Fibroblast of skin of right biceps (primary cell): ENCODE measurements at regions not wholly inside any gene's neighbourhood (a gene's known extent, or its start where the extent isn't known, plus 50 kb on each side); places are given as distances from the start of the nearest gene placed in this dataset.
"Not testable (repeated sequence)": the region's sequence is repeated elsewhere in the genome, so short reads cannot be mapped to it uniquely, and the experiment has no call there.

ENCODE experiments used
- DNase-seq: peaks from one replicate; pipeline ENCODE4 v3.0.0-alpha.2; 2013

DNA sequence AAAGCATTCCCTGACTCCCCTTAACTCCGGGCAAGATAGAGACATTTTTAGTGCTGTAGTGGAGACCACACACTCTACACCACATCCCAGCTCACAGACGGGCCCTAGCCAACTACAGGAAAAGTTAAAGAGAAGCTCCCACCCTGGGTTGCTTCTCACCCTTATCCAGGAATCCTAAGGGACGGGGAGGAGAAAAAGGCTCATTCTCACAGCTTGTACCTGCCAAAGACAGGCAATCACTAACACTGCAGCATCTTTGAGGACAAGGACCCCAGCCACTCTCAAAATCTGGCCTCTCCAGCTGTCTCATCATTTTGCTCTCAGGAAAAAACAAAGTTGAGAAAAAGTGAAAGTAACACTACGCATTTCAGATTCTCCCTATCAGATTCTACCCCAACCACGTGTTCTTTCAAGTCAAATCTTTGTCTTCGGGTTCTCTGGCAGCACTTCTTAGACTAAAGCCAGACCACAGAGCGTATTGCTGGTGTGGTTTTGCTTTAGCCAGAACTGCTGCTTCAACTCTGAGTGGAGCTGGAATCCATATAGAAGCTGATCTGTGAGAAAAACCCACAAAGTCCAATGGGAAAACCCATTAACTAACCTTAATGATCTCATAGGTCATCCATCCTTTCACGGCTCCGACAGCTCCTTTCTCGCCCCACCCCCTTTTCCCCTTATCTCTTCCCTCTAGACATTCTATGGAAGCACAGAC lies 605.9 kb upstream of the DIPK2B start:
- peak; percentile 95 for DNase-seq

GRCh38 chrX:45804276-45804675 lies 603.6 kb upstream of the DIPK2B start:
- no peak for DNase-seq

- DNase-seq, result peak; percentile 97
Observed at GRCh38 chrX:45803383-45803921, 602.8 kb upstream of the DIPK2B start.

DNA sequence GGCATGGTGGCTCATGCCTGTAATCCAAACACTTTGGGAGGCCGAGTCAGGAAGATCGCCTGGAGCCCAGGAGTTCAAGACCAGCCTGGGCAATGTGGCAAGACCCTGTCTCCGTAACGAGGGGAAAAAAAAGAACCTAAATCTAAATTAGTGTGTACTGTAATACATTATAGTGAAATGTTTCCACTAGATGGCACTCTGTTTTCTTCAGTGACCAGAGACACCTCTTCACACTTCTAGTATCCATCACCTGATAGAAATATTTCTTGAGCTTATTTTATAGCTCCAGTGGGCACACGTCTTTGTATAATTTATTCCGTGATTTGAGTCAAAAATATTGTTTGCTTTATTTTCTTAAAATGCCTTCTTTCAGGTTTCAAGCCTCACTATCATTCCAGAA lies 600.9 kb upstream of the DIPK2B start:
- DNase-seq, result peak; percentile 46

- DNase-seq, result not testable (repeated sequence)
Observed at GRCh38 chrX:45800746-45801453, 600.2 kb upstream of the DIPK2B start.

DNA sequence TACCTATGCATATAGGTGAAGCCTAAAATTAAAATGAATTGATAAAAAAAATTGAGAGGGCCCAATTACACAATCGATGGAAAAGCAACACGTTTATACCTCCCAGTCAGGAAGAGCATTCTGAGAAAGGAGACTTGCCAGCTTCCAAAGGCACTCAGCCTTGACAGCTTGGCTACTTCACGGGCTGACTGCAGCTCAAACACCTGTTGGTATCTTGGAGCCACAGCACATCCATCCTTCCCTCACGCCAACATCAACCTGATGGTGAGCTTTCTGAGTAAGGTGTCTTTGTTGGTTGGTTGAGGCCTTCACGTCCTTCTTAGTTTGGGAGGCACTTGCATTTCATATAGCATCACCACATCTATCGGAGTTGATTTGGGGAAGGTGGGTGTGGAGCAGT lies 598.9 kb upstream of the DIPK2B start:
- no peak for DNase-seq

- DNase-seq, result no peak
Observed at GRCh38 chrX:45795546-45795945, 594.9 kb upstream of the DIPK2B start.

GRCh38 chrX:45794995-45795337 lies 594.3 kb upstream of the DIPK2B start:
- DNase-seq, result no peak

GRCh38 chrX:45794323-45794994 lies 593.8 kb upstream of the DIPK2B start:
- DNase-seq, result no peak

- DNase-seq, result peak; percentile 49
Observed at GRCh38 chrX:45788941-45789348, 588.3 kb upstream of the DIPK2B start.

GRCh38 chrX:45788315-45788714 lies 587.6 kb upstream of the DIPK2B start:
- DNase-seq, result peak; percentile 69

DNA sequence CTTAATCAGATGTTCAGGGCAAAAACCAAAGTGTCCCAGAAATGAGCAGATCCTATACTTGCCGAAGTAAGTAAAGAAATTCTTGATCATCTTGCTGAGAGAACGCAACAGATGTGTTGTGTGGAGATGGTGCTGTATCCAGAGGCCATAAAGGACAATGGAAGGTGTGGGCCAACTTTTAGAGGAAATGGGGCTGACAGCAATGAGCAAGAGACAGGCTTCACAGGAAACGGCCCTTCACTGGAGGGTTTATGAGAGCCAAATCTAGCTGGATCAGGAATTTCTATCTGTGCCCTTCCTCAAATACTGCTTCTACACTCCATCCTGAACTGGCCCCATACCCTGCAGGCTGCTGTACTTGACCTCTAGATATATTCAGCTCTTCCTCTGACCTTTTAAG lies 583.9 kb upstream of the DIPK2B start:
- DNase-seq, result no peak

- DNase-seq, result no peak
Observed at GRCh38 chrX:45783002-45783401, 582.3 kb upstream of the DIPK2B start.

GRCh38 chrX:45781901-45782553 lies 581.4 kb upstream of the DIPK2B start:
- peak; percentile 77 for DNase-seq

GRCh38 chrX:45778616-45779015 lies 577.9 kb upstream of the DIPK2B start:
- no peak for DNase-seq

DNA sequence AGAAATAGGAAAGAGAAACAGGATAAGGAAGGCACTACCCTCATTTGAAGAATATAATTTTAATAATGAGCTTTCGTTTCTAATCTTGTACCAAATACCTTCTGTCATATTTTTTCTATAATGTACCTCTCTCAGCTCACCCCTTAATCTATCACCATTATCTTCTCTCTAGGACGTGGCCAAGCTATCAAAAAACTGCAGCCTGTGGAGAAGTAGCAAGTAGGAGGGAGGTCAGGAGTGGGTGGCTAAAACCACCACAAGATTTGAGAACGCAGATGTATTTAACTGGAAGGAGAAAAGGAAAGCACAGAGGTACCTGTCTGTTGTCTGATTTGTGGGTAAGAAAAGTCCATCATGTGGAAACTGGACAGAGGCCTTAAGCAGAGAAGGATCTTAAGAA lies 576.7 kb upstream of the DIPK2B start:
- DNase-seq, result no peak

DNA sequence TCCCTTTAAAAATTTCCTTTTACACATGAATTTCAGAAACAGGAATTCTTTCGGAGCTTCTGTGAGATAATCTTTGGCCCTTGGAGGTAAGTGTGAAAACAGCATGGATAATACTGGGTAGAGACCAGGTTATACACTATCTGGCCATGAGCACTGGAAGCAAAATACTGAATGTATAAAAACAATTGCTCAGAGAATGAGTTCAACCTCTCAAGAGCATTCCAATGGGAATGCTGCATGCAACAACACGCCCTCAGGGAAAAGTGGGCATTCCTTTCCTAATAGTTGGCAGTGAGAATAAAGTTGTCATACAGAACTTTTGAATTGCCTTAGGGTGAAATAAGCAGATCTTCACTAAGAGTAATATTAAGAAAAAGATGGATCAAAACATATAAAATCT lies 574.8 kb upstream of the DIPK2B start:
- peak; percentile 89 for DNase-seq

- peak; percentile 87 for DNase-seq
Observed at GRCh38 chrX:45774961-45775360, 574.3 kb upstream of the DIPK2B start.

DNA sequence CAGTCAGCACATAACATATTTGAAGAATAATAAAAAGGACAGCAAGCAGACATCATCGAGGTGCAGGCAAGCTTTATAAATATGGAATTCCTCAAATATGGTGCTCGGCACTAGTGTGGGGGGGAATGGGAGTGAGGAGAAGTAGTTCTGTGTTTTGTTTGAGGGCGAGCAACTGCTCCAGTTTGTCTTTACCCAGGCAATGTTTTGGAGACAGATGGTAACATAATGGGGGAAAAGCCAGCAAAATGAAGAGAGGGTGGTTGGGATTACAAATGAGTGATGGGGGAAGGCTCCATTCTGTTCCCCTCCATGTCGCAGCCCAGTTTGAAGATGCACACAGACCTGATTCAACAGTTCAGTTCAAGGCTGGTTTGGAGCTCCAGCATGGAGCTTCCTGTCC lies 572.9 kb upstream of the DIPK2B start:
- DNase-seq, result no peak

DNA sequence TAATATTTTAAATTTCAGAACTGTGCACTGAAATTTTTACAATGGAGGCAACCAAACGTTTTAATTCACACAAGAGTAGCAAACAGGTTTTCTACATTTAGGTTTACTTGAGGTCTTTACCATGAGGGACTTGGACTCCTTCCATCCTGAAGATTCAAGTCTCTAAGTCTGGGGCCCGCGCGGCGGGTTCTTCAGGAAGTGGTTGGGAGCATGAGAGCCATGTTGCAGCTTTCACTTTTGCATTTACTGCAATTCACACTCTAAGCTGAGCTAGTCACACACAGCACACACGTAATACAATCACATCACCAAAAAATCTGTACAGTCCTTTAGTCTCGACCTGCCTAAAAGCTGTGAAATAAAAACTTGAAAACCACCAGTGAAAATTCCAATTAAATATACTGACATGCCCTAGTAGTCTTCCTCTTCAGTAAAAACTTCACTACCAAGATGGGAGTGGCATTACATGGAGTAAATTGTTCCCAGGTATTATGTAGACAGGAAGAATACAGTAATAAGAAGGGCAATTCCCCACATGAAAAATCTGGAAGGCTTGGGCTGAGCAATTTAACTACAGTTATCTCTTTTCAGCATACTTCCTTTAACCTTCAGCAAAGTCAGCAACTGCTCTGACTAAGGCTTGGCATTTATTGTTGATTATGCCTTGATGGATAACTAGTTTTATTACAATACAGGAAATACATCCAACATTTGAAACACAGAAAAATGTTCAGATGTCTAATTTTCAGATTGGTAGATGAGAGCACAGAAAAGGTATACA lies 571.1 kb upstream of the DIPK2B start:
- DNase-seq, result peak; percentile 85

DNA sequence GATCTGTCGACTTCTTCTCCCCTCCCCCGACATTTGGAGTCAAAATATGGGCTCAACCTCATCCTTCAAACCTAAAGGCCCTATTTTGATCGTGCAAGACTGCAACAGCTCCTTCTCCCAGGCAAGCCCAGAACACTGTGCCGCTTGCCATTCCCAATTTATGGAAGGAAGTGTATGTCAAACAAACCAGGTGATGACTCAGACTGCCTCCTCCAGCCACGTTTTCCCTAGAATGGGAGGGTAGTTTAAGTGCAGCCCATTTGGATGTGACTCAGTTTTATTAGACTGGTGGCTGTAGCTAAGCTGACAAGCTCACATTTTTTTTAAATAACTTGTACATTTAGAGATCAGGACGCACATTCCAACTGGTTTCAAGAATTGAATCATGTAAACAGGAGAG lies 570.4 kb upstream of the DIPK2B start:
- DNase-seq, result peak; percentile 97

- DNase-seq, result peak; percentile 89
Observed at GRCh38 chrX:45769761-45770582, 569.3 kb upstream of the DIPK2B start.
